Keratinocyte (primary cell): ENCODE measurements at regions not wholly inside any gene's neighbourhood (a gene's known extent, or its start where the extent isn't known, plus 50 kb on each side); places are given as distances from the start of the nearest gene placed in this dataset.

ENCODE experiments used
- DNase-seq: peaks from one replicate; pipeline ENCODE4 v3.0.0-alpha.2; 2011; ENCODE audit warnings: low read depth, missing footprints, low spot score
- FAIRE-seq: peaks from 2 replicates; lab custom pipeline; 2011; peaks lifted over from hg19 to GRCh38; lab: Jason Lieb, UNC
- H2AFZ ChIP-seq: 2 replicates; pipeline ENCODE4 v1.6.0; 2012; ENCODE audit warnings: low read length, control low read depth, inconsistent platforms; ENCODE audit not compliant: control insufficient read depth
- H3K27ac ChIP-seq: 2 replicates; pipeline ENCODE4 v1.5.1; 2011; ENCODE audit warnings: low read length; ENCODE audit not compliant: control insufficient read depth, insufficient read depth
- H3K27me3 ChIP-seq: 3 replicates; pipeline ENCODE4 v1.6.0; 2011; ENCODE audit warnings: low read length; ENCODE audit not compliant: control insufficient read depth, insufficient read depth; ENCODE audit errors: extremely low read depth
- H3K36me3 ChIP-seq, 2 experiments: 2 replicates in 1 of 2; 3 replicates in 1 of 2; pipeline ENCODE4 v1.5.1; 2011; ENCODE audit warnings: low read length in 2 of 2, mild to moderate bottlenecking in 1 of 2; ENCODE audit not compliant: control insufficient read depth in 2 of 2, insufficient read depth in 2 of 2; ENCODE audit errors: extremely low read depth in 1 of 2
- H3K4me1 ChIP-seq: 3 replicates; pipeline ENCODE4 v1.5.1; 2011; ENCODE audit warnings: low read length; ENCODE audit not compliant: control insufficient read depth, insufficient read depth; ENCODE audit errors: extremely low read depth
- H3K4me2 ChIP-seq: 3 replicates; pipeline ENCODE4 v1.6.0; 2011; ENCODE audit warnings: low read depth, low read length; ENCODE audit not compliant: control insufficient read depth, insufficient read depth; ENCODE audit errors: extremely low read depth
- H3K4me3 ChIP-seq, 3 experiments: fragments of 200-600 bp in 1 of 3; sonication (generic) in 1 of 3; 2 replicates in 2 of 3; 3 replicates in 1 of 3; pipeline ENCODE4 v1.5.1; 2011 to 2016; ENCODE audit warnings: low read length in 3 of 3, mild to moderate bottlenecking in 3 of 3, control low read depth in 2 of 3, inconsistent platforms in 1 of 3, low read depth in 1 of 3, mixed read lengths in 1 of 3, mixed run types in 1 of 3, moderate library complexity in 1 of 3; ENCODE audit not compliant: control insufficient read depth in 2 of 3, insufficient read depth in 2 of 3; ENCODE audit errors: extremely low read depth in 1 of 3
- H3K79me2 ChIP-seq: 2 replicates; pipeline ENCODE4 v1.6.0; 2012; ENCODE audit warnings: low read length; ENCODE audit not compliant: control insufficient read depth, insufficient read depth
- H3K9ac ChIP-seq: 3 replicates; pipeline ENCODE4 v1.6.0; 2011; ENCODE audit warnings: low read length; ENCODE audit not compliant: control insufficient read depth, insufficient read depth; ENCODE audit errors: extremely low read depth
- H3K9me1 ChIP-seq: 3 replicates; pipeline ENCODE4 v1.6.0; 2011; ENCODE audit warnings: low read length; ENCODE audit not compliant: control insufficient read depth, insufficient read depth; ENCODE audit errors: extremely low read depth
- H3K9me3 ChIP-seq: 2 replicates; pipeline ENCODE4 v1.5.1; 2012; ENCODE audit warnings: low read depth, low read length; ENCODE audit not compliant: control insufficient read depth
- H4K20me1 ChIP-seq: 3 replicates; pipeline ENCODE4 v1.6.0; 2011; ENCODE audit warnings: low read length; ENCODE audit not compliant: control insufficient read depth, insufficient read depth; ENCODE audit errors: extremely low read depth
- CTCF ChIP-seq, 3 experiments: IDR thresholded peaks in 1 of 3; conservative IDR thresholded peaks in 1 of 3; optimal IDR thresholded peaks in 1 of 3; 2 replicates in 2 of 3; 3 replicates in 1 of 3; pipeline versions ENCODE3 to v1.5.1; 2011; ENCODE audit warnings: low read length in 3 of 3, mild to moderate bottlenecking in 3 of 3, moderate library complexity in 2 of 3, control low read depth in 1 of 3, inconsistent platforms in 1 of 3; ENCODE audit not compliant: insufficient read depth in 2 of 3; ENCODE audit errors: extremely low read depth in 1 of 3
- EZH2 ChIP-seq: IDR thresholded peaks from one replicate; pipeline ENCODE4 v1.6.1; 2012; ENCODE audit warnings: inconsistent platforms, mild to moderate bottlenecking, low read length, moderate library complexity
- dilution Hi-C: fragments of 300-500 bp; cut with MboI; formaldehyde crosslinking; loops from one replicate; pipeline ENCODE4 v1.7.0; 2020; ENCODE audit warnings: low sequenced_read_pairs; ENCODE audit not compliant: extremely low pct_ligation_motif_present

- FAIRE-seq: no peak
- dilution Hi-C loops: no loop called here
- H3K27me3 ChIP-seq: no peaks in the 10 kb centered on the region
- no peak overlapping the region for H3K4me3 ChIP-seq
- H3K9me3 ChIP-seq: no peaks in the 10 kb centered on the region
- H3K9ac ChIP-seq: no peak overlapping the region
- H3K79me2 ChIP-seq: no peaks in the 10 kb centered on the region
- H3K4me1 ChIP-seq: no peaks in the 10 kb centered on the region
- DNase-seq: no peak
- H3K4me2 ChIP-seq: no peak overlapping the region
- TF ChIP-seq CTCF (optimal IDR thresholded peaks at IDR 0.05 in 1 of 3, IDR thresholded peaks at IDR 0.05 in 1 of 3, conservative IDR thresholded peaks at IDR 0.05 in 1 of 3; ENCODE audit: extremely low read depth in 1 of 3, insufficient read depth in 2 of 3, low read length in 3 of 3): no peak
- H4K20me1 ChIP-seq: no peaks in the 10 kb centered on the region
- H3K9me1 ChIP-seq: no peaks in the 10 kb centered on the region
- H2AFZ ChIP-seq: no peak overlapping the region
- H3K27ac ChIP-seq: no peak overlapping the region
- H3K36me3 ChIP-seq: no peaks in the 10 kb centered on the region
Observed at GRCh38 chr18:27581296-27581904, 396.3 kb upstream of the CHST9 start.

- Histone ChIP-seq H3K4me1 (no peaks in the 10 kb centered on the region), H3K4me3 (no peak overlapping the region), H4K20me1 (no peaks in the 10 kb centered on the region), H3K27ac (no peak overlapping the region), H3K9me3 (no peaks in the 10 kb centered on the region), H3K9ac (no peak overlapping the region), H3K9me1 (no peaks in the 10 kb centered on the region), H3K36me3 (no peaks in the 10 kb centered on the region), H3K4me2 (no peak overlapping the region), H2AFZ (no peak overlapping the region), H3K79me2 (no peaks in the 10 kb centered on the region), H3K27me3 (no peaks in the 10 kb centered on the region)
- DNase-seq (no peak), FAIRE-seq (no peak)
- TF ChIP-seq CTCF (optimal IDR thresholded peaks at IDR 0.05 in 1 of 3, IDR thresholded peaks at IDR 0.05 in 1 of 3, conservative IDR thresholded peaks at IDR 0.05 in 1 of 3; ENCODE audit: extremely low read depth in 1 of 3, insufficient read depth in 2 of 3, low read length in 3 of 3): no peak
- no peak for TF ChIP-seq EZH2
- dilution Hi-C loops: no loop called here
Observed at GRCh38 chr18:27579364-27579763, 394.3 kb upstream of the CHST9 start.
